ENCODE measurements at regions not wholly inside any gene's neighbourhood (a gene's known extent, or its start where the extent isn't known, plus 50 kb on each side); places are given as distances from the start of the nearest gene placed in this dataset.

- H3K27me3 ChIP-seq (ENCODE audit: control insufficient read depth, insufficient read depth, low read length): no peaks in the 10 kb centered on the region
- H3K9ac ChIP-seq (ENCODE audit: low read length): no peak overlapping the region
- no peaks in the 10 kb centered on the region for H3K36me3 ChIP-seq (ENCODE audit: control insufficient read depth, insufficient read depth, low read length)
- H3K4me3 ChIP-seq (ENCODE audit: low read depth, low read length): no peak overlapping the region
- H3K9me3 ChIP-seq (ENCODE audit: control insufficient read depth, insufficient read depth, low read depth, low read length): no peaks in the 10 kb centered on the region
- no peaks in the 10 kb centered on the region for H3K4me1 ChIP-seq (ENCODE audit: control insufficient read depth, insufficient read depth, low read length)
- H3K27ac ChIP-seq (ENCODE audit: low read depth, low read length): no peak overlapping the region
Measured at GRCh38 chr4:32572366-32572765, 1852.2 kb downstream of the PCDH7 start.

GRCh38 chr4:32574803-32575202, 1854.6 kb downstream of the PCDH7 start:
- H3K4me3 ChIP-seq (ENCODE audit: low read depth, low read length): no peak overlapping the region
- no peak overlapping the region for H3K9ac ChIP-seq (ENCODE audit: low read length)
- no peaks in the 10 kb centered on the region for H3K27me3 ChIP-seq (ENCODE audit: control insufficient read depth, insufficient read depth, low read length)
- H3K9me3 ChIP-seq (ENCODE audit: control insufficient read depth, insufficient read depth, low read depth, low read length): no peaks in the 10 kb centered on the region
- no peaks in the 10 kb centered on the region for H3K36me3 ChIP-seq (ENCODE audit: control insufficient read depth, insufficient read depth, low read length)
- no peaks in the 10 kb centered on the region for H3K4me1 ChIP-seq (ENCODE audit: control insufficient read depth, insufficient read depth, low read length)
- H3K27ac ChIP-seq (ENCODE audit: low read depth, low read length): no peak overlapping the region

- Histone ChIP-seq H3K27ac (ENCODE audit: low read depth, low read length) (no peak overlapping the region), H3K9ac (ENCODE audit: low read length) (no peak overlapping the region), H3K4me1 (ENCODE audit: control insufficient read depth, insufficient read depth, low read length) (no peaks in the 10 kb centered on the region), H3K9me3 (ENCODE audit: control insufficient read depth, insufficient read depth, low read depth, low read length) (no peaks in the 10 kb centered on the region), H3K4me3 (ENCODE audit: low read depth, low read length) (no peak overlapping the region), H3K36me3 (ENCODE audit: control insufficient read depth, insufficient read depth, low read length) (no peaks in the 10 kb centered on the region), H3K27me3 (ENCODE audit: control insufficient read depth, insufficient read depth, low read length) (no peaks in the 10 kb centered on the region)
Measured at GRCh38 chr4:32589097-32589496, 1868.9 kb downstream of the PCDH7 start.

GRCh38 chr4:32589853-32590252, 1869.7 kb downstream of the PCDH7 start:
- Histone ChIP-seq H3K9ac (ENCODE audit: low read length) (no peak overlapping the region), H3K4me1 (ENCODE audit: control insufficient read depth, insufficient read depth, low read length) (no peaks in the 10 kb centered on the region), H3K4me3 (ENCODE audit: low read depth, low read length) (no peak overlapping the region), H3K27ac (ENCODE audit: low read depth, low read length) (no peak overlapping the region), H3K9me3 (ENCODE audit: control insufficient read depth, insufficient read depth, low read depth, low read length) (no peaks in the 10 kb centered on the region), H3K36me3 (ENCODE audit: control insufficient read depth, insufficient read depth, low read length) (no peaks in the 10 kb centered on the region), H3K27me3 (ENCODE audit: control insufficient read depth, insufficient read depth, low read length) (no peaks in the 10 kb centered on the region)

DNA sequence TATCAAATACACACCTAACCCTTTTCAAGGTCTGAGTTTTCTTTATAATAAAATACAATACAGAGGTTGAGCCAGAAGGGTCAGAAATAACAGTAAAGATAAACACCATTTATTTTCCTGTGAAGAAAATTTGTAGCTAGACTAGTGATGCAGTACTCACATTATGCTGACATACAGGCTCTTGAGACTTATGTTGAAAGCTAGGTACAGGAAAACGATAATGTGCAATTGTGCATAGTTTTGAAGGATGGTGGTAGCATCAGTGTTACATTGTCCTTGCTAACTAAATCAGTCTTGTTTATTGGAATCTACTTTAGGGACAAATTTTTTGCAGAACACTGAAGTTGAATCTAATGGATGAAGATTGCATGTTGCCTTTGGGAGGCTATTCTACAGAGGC, 1877.2 kb downstream of the PCDH7 start:
- Histone ChIP-seq H3K27ac (ENCODE audit: low read depth, low read length) (no peak overlapping the region), H3K9me3 (ENCODE audit: control insufficient read depth, insufficient read depth, low read depth, low read length) (no peaks in the 10 kb centered on the region), H3K4me1 (ENCODE audit: control insufficient read depth, insufficient read depth, low read length) (no peaks in the 10 kb centered on the region), H3K9ac (ENCODE audit: low read length) (no peak overlapping the region), H3K36me3 (ENCODE audit: control insufficient read depth, insufficient read depth, low read length) (no peaks in the 10 kb centered on the region), H3K27me3 (ENCODE audit: control insufficient read depth, insufficient read depth, low read length) (no peaks in the 10 kb centered on the region), H3K4me3 (ENCODE audit: low read depth, low read length) (no peak overlapping the region)

DNA sequence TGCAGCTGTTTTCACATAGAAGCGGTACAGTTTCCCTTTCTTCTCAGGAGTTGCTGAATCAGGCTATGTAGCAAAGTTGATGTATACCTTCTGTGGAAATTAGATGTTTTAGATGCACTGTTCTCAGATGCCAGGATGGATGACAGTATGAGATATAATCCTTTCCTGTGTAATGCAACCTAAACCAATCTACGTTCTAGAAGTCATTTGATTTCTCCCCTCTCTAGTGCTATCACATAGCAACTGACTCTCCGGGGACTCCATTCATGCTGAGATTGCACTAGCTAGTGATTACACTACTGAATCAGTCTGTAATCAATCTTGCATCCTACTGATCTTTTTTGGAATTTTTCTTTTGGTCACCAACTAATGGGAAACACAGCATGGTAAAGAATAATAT, 1881.7 kb downstream of the PCDH7 start:
- no peak overlapping the region for H3K9ac ChIP-seq (ENCODE audit: low read length)
- 0 out of 2 replicates have a peak, but pooled peaks cover 3% of the 10 kb centered on the region for H3K9me3 ChIP-seq (ENCODE audit: control insufficient read depth, insufficient read depth, low read depth, low read length)
- no peaks in the 10 kb centered on the region for H3K27me3 ChIP-seq (ENCODE audit: control insufficient read depth, insufficient read depth, low read length)
- H3K27ac ChIP-seq (ENCODE audit: low read depth, low read length): no peak overlapping the region
- no peaks in the 10 kb centered on the region for H3K4me1 ChIP-seq (ENCODE audit: control insufficient read depth, insufficient read depth, low read length)
- no peaks in the 10 kb centered on the region for H3K36me3 ChIP-seq (ENCODE audit: control insufficient read depth, insufficient read depth, low read length)
- H3K4me3 ChIP-seq (ENCODE audit: low read depth, low read length): no peak overlapping the region

DNA sequence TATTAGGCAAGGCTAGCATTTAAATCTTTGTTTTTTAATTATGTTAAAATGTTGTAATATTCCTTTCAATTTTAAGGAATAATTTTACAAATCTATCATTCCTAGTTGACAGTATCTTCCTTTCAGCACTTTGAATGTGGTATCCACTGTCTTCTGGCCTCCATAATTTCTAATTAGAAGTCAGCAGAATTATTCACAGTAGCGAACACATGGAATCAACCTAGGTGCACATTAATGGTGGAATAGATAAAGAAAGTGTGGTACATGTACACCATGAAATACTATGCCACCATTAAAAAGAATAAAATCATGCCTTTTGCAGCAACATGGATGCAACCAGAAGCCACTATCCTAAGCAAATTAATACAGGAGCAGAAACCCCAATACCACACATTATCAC, 1887.8 kb downstream of the PCDH7 start:
- no peaks in the 10 kb centered on the region for H3K36me3 ChIP-seq (ENCODE audit: control insufficient read depth, insufficient read depth, low read length)
- H3K4me1 ChIP-seq (ENCODE audit: control insufficient read depth, insufficient read depth, low read length): no peaks in the 10 kb centered on the region
- no peak overlapping the region for H3K4me3 ChIP-seq (ENCODE audit: low read depth, low read length)
- 0 out of 2 replicates have a peak, but pooled peaks cover 10% of the 10 kb centered on the region for H3K9me3 ChIP-seq (ENCODE audit: control insufficient read depth, insufficient read depth, low read depth, low read length)
- no peak overlapping the region for H3K9ac ChIP-seq (ENCODE audit: low read length)
- no peaks in the 10 kb centered on the region for H3K27me3 ChIP-seq (ENCODE audit: control insufficient read depth, insufficient read depth, low read length)
- H3K27ac ChIP-seq (ENCODE audit: low read depth, low read length): no peak overlapping the region

DNA sequence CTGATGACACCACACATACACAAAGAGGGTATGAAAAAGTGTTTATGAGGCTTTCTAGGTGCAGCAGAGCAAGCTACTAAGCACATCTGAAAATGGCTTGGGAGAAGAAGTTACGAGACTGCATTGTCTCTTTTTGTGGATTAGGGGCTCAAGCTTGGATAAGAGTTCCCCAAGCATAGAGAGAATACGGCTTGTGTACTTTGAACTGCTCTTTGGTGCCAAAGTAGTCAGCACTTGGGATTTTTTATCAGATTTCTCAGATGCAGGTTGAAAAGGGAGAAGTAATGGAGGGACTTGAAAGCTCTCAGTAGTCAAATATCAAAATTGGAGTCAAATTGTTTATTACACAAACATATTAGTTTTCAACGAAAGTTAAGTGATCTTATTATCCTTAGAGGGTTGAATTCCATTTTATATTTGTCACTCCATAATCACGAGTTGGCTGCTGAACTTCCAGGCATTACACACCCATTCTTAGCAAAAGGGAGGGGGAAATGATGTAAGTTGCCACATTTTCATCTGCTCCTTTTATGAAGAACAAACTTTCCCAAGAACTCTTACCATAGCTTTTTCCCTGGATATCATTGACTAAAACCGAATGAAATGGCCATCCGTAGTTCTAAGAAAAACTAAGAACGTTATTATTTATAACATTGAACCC, 1904.9 kb downstream of the PCDH7 start:
- Histone ChIP-seq H3K4me3 (ENCODE audit: low read depth, low read length) (no peak overlapping the region), H3K27me3 (ENCODE audit: control insufficient read depth, insufficient read depth, low read length) (no peaks in the 10 kb centered on the region), H3K36me3 (ENCODE audit: control insufficient read depth, insufficient read depth, low read length) (no peaks in the 10 kb centered on the region), H3K27ac (ENCODE audit: low read depth, low read length) (no peak overlapping the region), H3K9ac (ENCODE audit: low read length) (no peak overlapping the region), H3K9me3 (ENCODE audit: control insufficient read depth, insufficient read depth, low read depth, low read length) (no peaks in the 10 kb centered on the region), H3K4me1 (ENCODE audit: control insufficient read depth, insufficient read depth, low read length) (no peaks in the 10 kb centered on the region)

DNA sequence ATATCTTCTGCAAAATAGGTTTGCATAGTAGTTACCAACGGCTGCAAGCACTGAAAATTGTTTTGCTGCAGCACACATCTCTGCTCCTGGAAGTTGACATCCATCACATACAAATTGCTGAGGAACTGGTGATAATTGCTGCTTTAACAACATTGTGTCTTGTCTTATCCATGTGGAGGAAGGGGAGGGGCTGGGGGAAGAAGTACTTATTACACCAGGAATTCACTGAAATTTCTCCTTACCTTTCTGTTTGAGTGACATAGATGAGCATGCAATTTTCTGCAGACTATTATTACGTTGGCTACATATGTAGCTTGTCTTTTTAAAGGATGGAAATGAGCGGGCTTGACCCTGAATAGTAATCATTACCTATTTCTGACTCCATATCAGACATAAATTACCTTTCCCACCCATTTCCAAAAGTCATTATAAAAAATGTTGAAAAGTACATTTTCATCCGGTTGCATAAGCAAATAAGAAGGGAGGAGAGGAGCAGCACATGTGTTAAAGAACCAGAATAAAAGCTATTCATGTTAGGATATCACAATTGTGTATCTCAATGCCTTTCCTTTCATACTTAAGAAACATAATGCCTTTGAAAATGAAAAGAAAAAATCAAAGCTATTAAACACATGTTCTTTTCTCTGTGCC, 1905.6 kb downstream of the PCDH7 start:
- Histone ChIP-seq H3K27ac (ENCODE audit: low read depth, low read length) (no peak overlapping the region), H3K36me3 (ENCODE audit: control insufficient read depth, insufficient read depth, low read length) (no peaks in the 10 kb centered on the region), H3K9me3 (ENCODE audit: control insufficient read depth, insufficient read depth, low read depth, low read length) (no peaks in the 10 kb centered on the region), H3K4me1 (ENCODE audit: control insufficient read depth, insufficient read depth, low read length) (no peaks in the 10 kb centered on the region), H3K4me3 (ENCODE audit: low read depth, low read length) (no peak overlapping the region), H3K9ac (ENCODE audit: low read length) (no peak overlapping the region), H3K27me3 (ENCODE audit: control insufficient read depth, insufficient read depth, low read length) (no peaks in the 10 kb centered on the region)

DNA sequence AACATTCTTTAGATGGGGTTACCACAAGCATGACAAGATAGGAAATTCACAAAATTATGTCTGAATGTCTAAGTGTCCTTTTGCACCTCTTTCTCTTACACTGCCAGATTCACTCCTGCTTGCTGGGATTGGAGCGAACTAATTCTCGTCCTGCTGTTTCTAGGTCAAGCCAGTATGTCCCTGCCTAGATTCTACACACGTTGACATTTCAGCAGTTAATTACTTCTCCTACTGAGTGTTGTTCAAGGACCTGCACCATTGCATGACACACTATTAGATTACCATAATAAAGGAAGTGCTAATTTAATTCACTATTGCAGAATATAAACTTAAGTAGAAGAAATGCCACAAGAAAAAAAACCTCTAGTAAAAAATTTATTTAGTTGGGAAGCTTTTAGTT, 1911.7 kb downstream of the PCDH7 start:
- H3K9ac ChIP-seq (ENCODE audit: low read length): no peak overlapping the region
- H3K36me3 ChIP-seq (ENCODE audit: control insufficient read depth, insufficient read depth, low read length): no peaks in the 10 kb centered on the region
- no peak overlapping the region for H3K4me3 ChIP-seq (ENCODE audit: low read depth, low read length)
- no peak overlapping the region for H3K27ac ChIP-seq (ENCODE audit: low read depth, low read length)
- H3K27me3 ChIP-seq (ENCODE audit: control insufficient read depth, insufficient read depth, low read length): no peaks in the 10 kb centered on the region
- H3K9me3 ChIP-seq (ENCODE audit: control insufficient read depth, insufficient read depth, low read depth, low read length): no peaks in the 10 kb centered on the region
- no peaks in the 10 kb centered on the region for H3K4me1 ChIP-seq (ENCODE audit: control insufficient read depth, insufficient read depth, low read length)

GRCh38 chr4:32633421-32633820, 1913.3 kb downstream of the PCDH7 start:
- Histone ChIP-seq H3K27me3 (ENCODE audit: control insufficient read depth, insufficient read depth, low read length) (no peaks in the 10 kb centered on the region), H3K4me3 (ENCODE audit: low read depth, low read length) (no peak overlapping the region), H3K27ac (ENCODE audit: low read depth, low read length) (no peak overlapping the region), H3K9ac (ENCODE audit: low read length) (no peak overlapping the region), H3K4me1 (ENCODE audit: control insufficient read depth, insufficient read depth, low read length) (no peaks in the 10 kb centered on the region), H3K9me3 (ENCODE audit: control insufficient read depth, insufficient read depth, low read depth, low read length) (no peaks in the 10 kb centered on the region), H3K36me3 (ENCODE audit: control insufficient read depth, insufficient read depth, low read length) (no peaks in the 10 kb centered on the region)
